ENCODE measurements at regions not wholly inside any gene's neighbourhood (a gene's known extent, or its start where the extent isn't known, plus 50 kb on each side); places are given as distances from the start of the nearest gene placed in this dataset.
A peak's percentile ranks its signal among the peaks of the same experiment; 100 is the strongest.

DNA sequence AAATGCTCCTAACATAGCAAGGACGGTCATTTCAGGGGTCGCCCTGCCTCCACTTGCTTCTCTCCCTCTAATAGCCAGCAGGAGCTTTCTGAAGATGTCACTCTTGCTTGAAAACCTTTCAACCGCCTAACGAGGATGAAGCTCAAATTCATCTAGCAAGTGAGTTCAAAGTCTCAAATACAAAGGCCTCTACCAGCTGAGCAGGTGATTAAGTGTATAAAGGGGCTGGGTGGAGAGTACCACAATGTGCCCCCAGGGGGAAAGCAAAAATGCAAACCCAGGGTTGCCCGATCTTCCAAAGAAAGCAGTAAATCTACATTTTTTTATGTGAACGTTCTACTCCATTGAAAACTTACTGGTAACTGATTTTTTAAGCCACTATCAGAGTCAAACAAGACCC, 50.4 kb upstream of the GRIP2 start:
- DNase-seq (ENCODE audit: low read depth in 2 of 2) = no peak

DNA sequence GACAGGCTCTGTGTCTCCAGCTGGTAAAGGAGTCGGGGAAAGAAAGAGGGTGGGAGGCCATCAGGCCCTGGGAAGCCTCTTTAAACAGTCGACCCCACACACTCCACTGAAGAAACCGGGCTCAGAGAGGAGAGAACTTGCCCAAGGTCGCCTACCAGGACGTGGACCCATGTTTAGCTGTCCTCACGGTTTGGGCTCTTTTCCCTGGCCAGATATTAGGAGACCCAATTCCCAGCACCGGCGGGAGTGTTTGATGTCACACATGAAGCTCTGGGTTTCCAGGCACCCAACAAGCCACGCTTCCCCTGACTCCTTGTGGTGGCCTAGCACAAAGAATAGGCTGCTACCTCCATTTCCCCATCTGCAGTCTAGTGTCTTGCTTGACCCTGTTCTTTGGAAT, 52.2 kb upstream of the GRIP2 start:
- DNase-seq (ENCODE audit: low read depth in 2 of 2) = no peak

- DNase-seq (ENCODE audit: low read depth in 2 of 2) = no peak
Measured at GRCh38 chr3:14592836-14593235, 52.7 kb upstream of the GRIP2 start.

- DNase-seq (ENCODE audit: low read depth in 2 of 2) = no peak
Measured at GRCh38 chr3:14594234-14594633, 54.1 kb upstream of the GRIP2 start.

- no peak for DNase-seq (ENCODE audit: low read depth in 2 of 2)
Measured at GRCh38 chr3:14595561-14595960, 55.4 kb upstream of the GRIP2 start.

GRCh38 chr3:14597266-14597665, 54.3 kb upstream of the CCDC174 start:
- no peak for DNase-seq (ENCODE audit: low read depth in 2 of 2)

DNA sequence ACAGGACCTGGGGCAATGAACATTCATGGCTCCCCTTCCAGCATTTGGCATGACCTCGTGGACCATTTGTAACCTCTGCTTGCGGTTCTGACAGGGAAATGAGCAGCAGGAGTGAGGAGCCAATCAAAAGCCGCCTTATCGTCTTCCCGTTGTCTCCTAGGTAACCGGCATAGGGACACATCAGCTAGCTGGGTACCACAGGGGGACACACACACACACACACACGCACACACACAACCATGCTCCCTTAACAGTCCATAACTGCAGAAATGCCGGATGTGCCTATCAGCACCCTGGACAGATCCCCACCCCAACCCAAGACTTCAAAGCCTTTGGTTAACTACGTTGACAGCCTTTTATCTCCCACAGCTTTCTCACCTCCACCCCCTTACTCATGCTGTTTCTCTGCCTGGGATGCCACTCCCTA, 53.4 kb upstream of the CCDC174 start:
- peak; percentile 6 to 22 for DNase-seq (ENCODE audit: low read depth in 2 of 2)

GRCh38 chr3:14599488-14599887, 52.1 kb upstream of the CCDC174 start:
- no peak for DNase-seq (ENCODE audit: low read depth in 2 of 2)

DNA sequence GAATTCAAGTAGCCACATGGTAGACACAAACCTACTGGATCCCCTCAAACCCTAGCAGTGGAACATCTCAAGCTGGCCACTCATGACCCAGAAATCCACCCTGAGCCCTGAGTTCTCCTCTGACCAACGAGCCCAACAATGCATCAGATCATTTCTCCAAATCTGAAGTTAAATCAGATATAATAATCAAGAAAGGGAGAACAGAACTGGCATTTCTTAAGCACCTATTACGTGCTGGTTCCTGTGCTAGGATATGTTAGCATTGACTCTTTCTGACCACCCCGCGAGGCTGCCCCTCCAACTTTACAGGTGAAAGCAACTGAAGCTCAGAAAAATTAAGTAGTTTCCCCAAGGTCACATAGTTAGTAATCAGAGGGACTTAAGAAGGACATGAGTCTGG, 51.5 kb upstream of the CCDC174 start:
- no peak for DNase-seq (ENCODE audit: low read depth in 2 of 2)

- DNase-seq (ENCODE audit: low read depth in 2 of 2) = no peak
Measured at GRCh38 chr3:14600856-14601610, 50.5 kb upstream of the CCDC174 start.

- DNase-seq (ENCODE audit: low read depth in 2 of 2) = no peak
Measured at GRCh38 chr3:14601692-14602005, 49.9 kb upstream of the CCDC174 start.
